Activated T-helper 2 cell treated with anti-CD3 and anti-CD28 coated beads, Interferon-gamma antibody, Interleukin-2, Interleukin-4, amounts not matched to agents 10 μg/mL and 5 μg/mL and 100 μg/mL, durations not matched to agents 14 hours and 24 hours and 36 hours (primary cell): ENCODE measurements at regions not wholly inside any gene's neighbourhood (a gene's known extent, or its start where the extent isn't known, plus 50 kb on each side); places are given as distances from the start of the nearest gene placed in this dataset.

Experiments
- DNase-seq: peaks from one replicate; pipeline ENCODE4 v3.0.0; 2021; ENCODE audit warnings: low spot score
- H3K27ac Mint-ChIP-seq: one replicate; pipeline ENCODE4 v1.8.0; 2021; ENCODE audit warnings: mixed read lengths
- H3K27me3 Mint-ChIP-seq: one replicate; pipeline ENCODE4 v1.8.0; 2021; ENCODE audit warnings: low read depth, mixed read lengths
- H3K36me3 Mint-ChIP-seq: one replicate; pipeline ENCODE4 v1.8.0; 2021; ENCODE audit warnings: low read depth, mixed read lengths
- H3K4me1 Mint-ChIP-seq: one replicate; pipeline ENCODE4 v1.8.0; 2021; ENCODE audit warnings: low read depth, mixed read lengths
- H3K4me3 Mint-ChIP-seq: one replicate; pipeline ENCODE4 v1.8.0; 2021; ENCODE audit warnings: low read depth, mild to moderate bottlenecking, moderate library complexity, mixed read lengths
- H3K9me3 Mint-ChIP-seq: one replicate; pipeline ENCODE4 v1.8.0; 2021; ENCODE audit warnings: mixed read lengths
- intact Hi-C: fragments of 100-400 bp; cut with micrococcal nuclease; formaldehyde crosslinking; loops from one replicate; pipeline ENCODE4 v1.15.1; 2023

DNA sequence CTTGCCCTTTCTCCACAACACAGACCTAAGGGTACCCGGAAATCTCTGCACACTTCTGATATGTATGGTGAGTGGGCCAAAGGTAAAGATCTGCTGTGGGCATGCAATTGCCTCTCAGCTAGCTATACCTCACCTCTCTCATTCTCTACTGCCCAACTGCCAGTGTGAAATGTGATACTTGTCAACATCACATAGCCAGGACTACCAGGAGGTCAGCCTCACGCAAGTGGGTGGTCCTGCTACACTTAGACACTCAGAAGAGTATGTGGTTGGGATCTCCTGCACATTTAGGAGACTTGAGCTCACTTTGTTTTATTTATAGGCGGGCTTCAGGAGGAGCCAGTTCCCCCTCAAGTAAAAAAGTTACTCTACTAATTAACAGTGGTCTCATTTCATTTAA lies 88.0 kb upstream of the MAN2A1 start:
- Mint-ChIP-seq H3K27me3 (no peaks in the 10 kb centered on the region), H3K4me1 (no peaks in the 10 kb centered on the region), H3K36me3 (no peaks in the 10 kb centered on the region), H3K27ac (no peak overlapping the region), H3K4me3 (no peak overlapping the region), H3K9me3 (no peaks in the 10 kb centered on the region)
- no peak for DNase-seq
- intact Hi-C loops, result no loop called here

DNA sequence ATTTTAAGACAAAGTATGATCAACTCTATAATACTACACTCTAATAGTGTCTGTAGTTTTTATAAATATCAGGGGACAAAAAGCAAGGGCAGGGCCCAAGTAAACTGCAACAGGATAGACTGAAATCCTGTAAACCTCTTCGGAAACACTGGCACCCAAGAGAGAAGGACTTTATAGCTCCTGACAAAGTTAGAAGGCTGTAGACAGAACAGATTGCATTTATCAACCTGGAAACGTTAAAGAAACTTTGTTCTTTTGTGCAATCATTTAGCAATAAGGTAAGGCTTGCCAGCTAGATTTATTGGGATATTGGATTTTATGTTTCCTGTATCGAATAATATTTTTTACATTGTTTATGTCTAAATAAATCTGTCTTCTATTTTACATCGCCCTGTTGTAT lies 91.8 kb upstream of the MAN2A1 start:
- DNase-seq, result no peak
- Mint-ChIP-seq H3K4me3 (no peak overlapping the region), H3K27ac (no peak overlapping the region), H3K36me3 (no peaks in the 10 kb centered on the region), H3K9me3 (no peaks in the 10 kb centered on the region), H3K4me1 (no peaks in the 10 kb centered on the region), H3K27me3 (no peaks in the 10 kb centered on the region)
- intact Hi-C loops, result no loop called here

DNA sequence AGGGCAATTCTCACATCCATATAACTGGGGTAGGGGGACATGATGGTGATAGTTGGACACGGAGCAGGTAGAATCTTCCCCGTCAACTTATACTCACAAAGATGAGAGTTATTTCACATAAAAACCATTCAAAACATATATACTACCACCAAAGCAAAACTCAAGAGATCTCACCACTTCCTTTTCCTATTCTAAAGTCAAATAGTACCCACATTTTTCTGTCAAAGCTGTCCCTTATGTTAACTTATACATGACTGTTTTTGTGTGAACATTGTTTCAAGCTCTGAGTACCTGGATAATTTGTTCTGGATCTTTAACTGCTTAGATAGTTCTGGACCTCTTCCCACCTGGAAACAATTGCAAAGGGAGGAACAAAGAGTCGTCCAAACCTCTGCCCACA lies 95.5 kb upstream of the MAN2A1 start:
- intact Hi-C loops, result no loop called here
- H3K4me1 Mint-ChIP-seq, result no peaks in the 10 kb centered on the region
- no peak for DNase-seq
- H3K9me3 Mint-ChIP-seq, result no peaks in the 10 kb centered on the region
- no peaks in the 10 kb centered on the region for H3K36me3 Mint-ChIP-seq
- H3K27ac Mint-ChIP-seq, result no peak overlapping the region
- H3K4me3 Mint-ChIP-seq, result no peak overlapping the region
- H3K27me3 Mint-ChIP-seq, result no peaks in the 10 kb centered on the region

DNA sequence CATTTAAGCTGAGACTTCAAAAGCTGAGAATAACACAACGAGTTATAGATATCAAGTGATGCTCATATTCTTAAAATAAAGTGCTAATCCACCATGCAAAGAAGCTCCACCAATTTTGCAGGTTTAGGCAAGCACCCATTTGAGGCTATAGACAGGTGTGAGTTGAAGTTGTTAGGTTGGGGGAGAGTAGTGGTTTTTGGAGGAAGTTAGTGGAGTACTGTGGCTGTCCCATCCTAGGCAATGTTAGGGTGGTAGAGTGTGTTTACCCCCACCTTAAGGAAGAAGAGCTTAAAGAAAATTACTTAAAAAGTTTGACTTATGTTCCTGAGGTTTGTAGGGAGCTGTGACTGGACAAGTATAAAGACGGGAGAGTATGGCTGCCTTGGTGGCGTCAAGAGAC lies 98.9 kb upstream of the MAN2A1 start:
- DNase-seq, result no peak
- Mint-ChIP-seq H3K36me3 (no peaks in the 10 kb centered on the region), H3K27me3 (no peaks in the 10 kb centered on the region), H3K4me3 (no peak overlapping the region), H3K27ac (no peak overlapping the region), H3K4me1 (no peaks in the 10 kb centered on the region), H3K9me3 (no peaks in the 10 kb centered on the region)
- intact Hi-C loops, result no loop called here

DNA sequence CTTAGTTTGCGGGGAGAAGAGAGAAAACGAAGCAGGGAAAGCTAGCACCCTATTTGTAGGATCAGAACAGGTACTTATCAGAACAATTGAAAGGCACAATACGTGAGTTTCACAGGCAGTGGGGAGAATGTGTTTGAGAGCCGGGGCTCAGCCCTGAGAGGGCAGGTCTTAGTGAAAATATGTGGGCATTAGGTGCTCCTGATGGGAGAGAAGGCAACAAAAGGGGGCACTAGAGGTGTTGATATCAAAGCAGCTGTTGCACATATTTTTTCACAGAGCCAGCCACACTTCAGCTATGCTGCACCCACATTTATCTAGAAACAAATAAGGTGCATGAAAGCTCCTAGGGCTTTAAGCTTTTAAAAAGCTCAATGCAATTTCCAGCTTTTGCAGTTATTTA lies 99.7 kb upstream of the MAN2A1 start:
- Mint-ChIP-seq H3K4me3 (no peak overlapping the region), H3K4me1 (no peaks in the 10 kb centered on the region), H3K27ac (no peak overlapping the region), H3K9me3 (no peaks in the 10 kb centered on the region), H3K36me3 (no peaks in the 10 kb centered on the region), H3K27me3 (peaks cover 2% of the 10 kb centered on the region)
- no peak for DNase-seq
- intact Hi-C loops, result no loop called here

DNA sequence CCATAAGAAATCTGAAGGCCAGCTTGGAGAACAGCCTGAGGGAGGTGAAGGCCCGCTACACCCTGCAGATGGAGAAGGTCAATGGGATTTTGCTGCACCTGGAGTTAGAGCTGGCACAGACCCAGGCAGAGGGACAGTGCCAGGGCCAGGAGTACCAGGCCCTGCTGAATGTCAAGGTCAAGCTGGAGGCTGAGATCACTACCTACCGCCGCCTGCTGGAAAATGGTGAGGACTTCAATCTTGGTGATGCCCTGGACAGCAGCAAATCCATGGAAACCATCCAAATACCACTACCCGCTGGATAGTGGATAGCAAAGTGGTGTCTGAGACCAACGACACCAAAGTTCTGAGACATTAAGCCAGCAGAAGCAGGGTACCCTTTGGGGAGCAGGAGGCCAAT lies 100.5 kb upstream of the MAN2A1 start:
- Mint-ChIP-seq H3K4me1 (no peaks in the 10 kb centered on the region), H3K9me3 (no peaks in the 10 kb centered on the region), H3K36me3 (no peaks in the 10 kb centered on the region), H3K27me3 (peaks cover 3% of the 10 kb centered on the region), H3K27ac (no peak overlapping the region), H3K4me3 (no peak overlapping the region)
- intact Hi-C loops, result no loop called here
- DNase-seq, result no peak

DNA sequence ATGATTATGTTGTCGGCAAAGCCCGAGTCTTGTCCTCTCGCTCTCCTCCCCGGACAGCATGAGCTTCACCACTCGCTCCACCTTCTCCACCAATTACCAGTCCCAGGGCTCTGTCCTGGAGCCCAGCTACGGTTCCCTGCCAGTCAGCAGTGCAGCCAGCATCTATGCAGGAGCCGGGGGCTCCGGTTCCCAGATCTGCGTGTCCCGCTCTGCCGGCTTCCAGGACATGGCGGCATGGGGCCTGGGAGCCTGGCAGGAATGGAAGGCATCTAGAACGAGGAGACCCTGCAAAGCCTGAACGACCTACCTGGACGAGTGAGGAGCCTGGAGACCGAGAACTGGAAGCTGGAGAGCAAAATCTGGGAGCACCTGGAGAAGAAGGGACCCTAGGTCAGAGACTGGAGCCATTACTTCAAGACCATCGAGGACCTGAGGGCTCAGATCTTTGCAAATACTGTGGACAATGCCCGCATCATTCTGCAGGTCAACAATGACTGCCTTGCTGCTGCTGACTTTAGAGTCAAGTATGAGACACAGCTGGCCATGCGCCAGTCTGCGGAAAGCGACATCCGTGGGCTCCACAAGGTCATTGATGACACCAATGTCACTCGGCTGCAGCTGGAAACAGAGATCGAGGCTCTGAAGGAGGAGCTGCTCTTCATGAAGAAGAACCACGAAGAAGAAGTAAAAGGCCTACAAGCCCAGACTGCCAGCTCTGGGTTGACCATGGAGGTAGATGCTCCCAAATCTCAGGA lies 101.3 kb upstream of the MAN2A1 start:
- intact Hi-C loops, result no loop called here
- no peak overlapping the region for H3K27ac Mint-ChIP-seq
- H3K27me3 Mint-ChIP-seq, result peaks cover 5% of the 10 kb centered on the region
- no peak for DNase-seq
- no peaks in the 10 kb centered on the region for H3K9me3 Mint-ChIP-seq
- no peaks in the 10 kb centered on the region for H3K4me1 Mint-ChIP-seq
- H3K36me3 Mint-ChIP-seq, result no peaks in the 10 kb centered on the region
- H3K4me3 Mint-ChIP-seq, result no peak overlapping the region

DNA sequence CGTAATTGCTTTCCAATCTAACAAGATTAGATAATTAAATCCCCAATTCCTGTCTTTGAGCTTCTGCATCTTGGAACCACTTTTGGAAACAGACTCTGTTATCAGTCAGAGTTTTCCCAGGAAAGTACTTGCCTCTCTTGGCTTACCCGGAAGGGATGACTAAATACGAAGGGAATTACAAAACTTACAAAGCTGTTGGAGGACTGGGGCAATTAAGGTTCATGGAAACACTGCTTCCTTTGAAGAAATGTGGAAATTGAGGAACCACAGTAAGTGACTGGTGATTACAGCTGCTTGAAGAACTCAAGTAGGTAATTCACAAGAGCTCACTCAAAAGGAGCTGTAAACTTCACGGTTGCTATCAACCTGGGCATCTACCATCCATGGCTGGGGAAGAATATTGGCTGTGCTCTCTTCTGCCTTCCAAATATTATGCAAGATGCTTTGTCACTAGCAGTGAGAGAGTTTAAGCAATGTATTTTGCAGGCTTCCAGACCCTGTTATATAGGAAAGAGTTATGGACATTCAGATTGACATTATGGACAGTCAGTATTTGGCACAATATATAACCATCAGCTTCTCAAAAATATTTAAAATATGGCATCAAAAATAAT lies 104.6 kb upstream of the MAN2A1 start:
- Mint-ChIP-seq H3K9me3 (no peaks in the 10 kb centered on the region), H3K27ac (no peak overlapping the region), H3K4me3 (no peak overlapping the region), H3K4me1 (no peaks in the 10 kb centered on the region), H3K27me3 (peaks cover 5% of the 10 kb centered on the region), H3K36me3 (no peaks in the 10 kb centered on the region)
- intact Hi-C loops, result no loop called here
- DNase-seq, result no peak

DNA sequence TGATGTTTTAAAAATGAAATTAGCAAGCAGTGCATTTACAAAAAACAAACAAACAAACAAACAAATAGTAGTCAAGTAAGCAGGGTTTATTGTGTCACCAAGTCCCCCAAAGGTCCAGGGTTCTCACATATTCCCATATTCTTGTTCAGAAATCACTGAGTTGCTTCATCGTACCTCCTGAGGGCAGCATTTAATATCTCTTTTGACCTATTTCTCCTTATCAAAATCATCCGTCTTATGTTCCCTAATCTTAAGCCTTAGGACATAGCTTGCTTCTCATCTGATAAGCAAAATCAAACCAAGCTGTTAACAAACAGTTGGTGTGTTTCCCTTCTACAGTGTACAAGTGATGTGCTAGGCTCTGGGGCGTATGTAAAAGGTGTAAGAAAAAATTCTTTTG lies 109.5 kb upstream of the MAN2A1 start:
- Mint-ChIP-seq H3K9me3 (no peaks in the 10 kb centered on the region), H3K27me3 (peaks cover 3% of the 10 kb centered on the region), H3K4me3 (no peak overlapping the region), H3K4me1 (no peaks in the 10 kb centered on the region), H3K36me3 (no peaks in the 10 kb centered on the region), H3K27ac (no peak overlapping the region)
- intact Hi-C loops, result no loop called here
- DNase-seq, result no peak

DNA sequence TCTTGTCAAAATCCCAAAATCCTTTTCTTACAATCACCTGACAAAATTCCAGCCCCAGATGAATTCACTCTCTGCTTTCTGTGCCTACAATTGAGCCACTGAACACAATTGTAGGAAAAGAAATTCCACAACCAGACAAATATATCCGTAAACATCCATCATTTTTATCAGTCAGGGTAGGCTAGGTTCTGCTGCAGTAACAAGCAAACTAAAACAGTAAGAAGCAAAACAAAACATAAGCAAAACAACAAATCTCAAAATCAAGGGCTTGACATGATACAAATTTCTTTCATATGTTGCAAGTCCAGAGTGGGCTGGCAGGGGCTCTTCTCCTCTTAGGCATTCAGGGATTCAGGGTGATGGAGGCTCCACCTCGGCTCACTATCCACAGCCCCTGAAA lies 114.2 kb upstream of the MAN2A1 start:
- Mint-ChIP-seq H3K27ac (no peak overlapping the region), H3K36me3 (no peaks in the 10 kb centered on the region), H3K4me3 (no peak overlapping the region), H3K4me1 (no peaks in the 10 kb centered on the region), H3K9me3 (no peaks in the 10 kb centered on the region), H3K27me3 (no peaks in the 10 kb centered on the region)
- intact Hi-C loops, result no loop called here
- no peak for DNase-seq

DNA sequence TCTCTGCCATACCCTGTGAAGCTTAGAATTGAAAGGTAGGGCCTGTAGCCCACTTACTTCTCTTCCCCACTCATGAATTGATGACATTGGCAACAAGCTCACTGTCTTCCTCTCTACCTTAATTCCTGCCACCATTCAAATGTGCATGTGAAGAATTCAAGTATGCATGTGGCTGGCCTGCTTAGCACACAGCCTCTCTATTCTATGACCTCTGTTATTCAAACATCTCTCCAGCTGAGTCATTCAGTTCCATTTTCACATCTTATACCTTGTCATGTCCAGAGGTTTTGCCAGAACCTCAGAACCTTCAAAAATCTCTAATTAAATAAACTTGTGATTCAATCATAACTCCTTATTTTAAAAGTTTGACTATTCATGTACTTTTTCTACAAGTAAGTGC lies 114.7 kb upstream of the MAN2A1 start:
- Mint-ChIP-seq H3K9me3 (no peaks in the 10 kb centered on the region), H3K27ac (no peak overlapping the region)
- intact Hi-C loops, result no loop called here

DNA sequence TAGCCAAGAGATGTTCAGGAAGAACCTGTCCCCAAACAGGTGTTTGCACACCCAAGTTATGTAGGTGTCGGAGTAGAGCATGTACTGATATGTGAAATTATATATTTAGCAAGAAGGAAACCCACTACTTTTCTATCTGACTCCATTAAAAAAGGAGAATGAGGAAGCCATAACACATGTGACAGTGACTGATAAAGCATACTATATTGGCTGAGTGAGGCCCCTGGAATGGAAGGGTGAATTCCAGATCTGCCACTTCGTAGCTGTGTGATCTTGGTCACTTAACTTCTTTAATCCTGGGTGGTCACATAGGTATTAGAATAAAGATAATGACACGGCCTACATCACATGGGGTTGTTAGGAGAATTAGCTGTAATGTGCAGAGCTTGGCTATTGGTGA lies 116.0 kb upstream of the MAN2A1 start:
- H3K9me3 Mint-ChIP-seq, result no peaks in the 10 kb centered on the region
- no peaks in the 10 kb centered on the region for H3K4me1 Mint-ChIP-seq
- intact Hi-C loops, result no loop called here
- H3K27ac Mint-ChIP-seq, result no peak overlapping the region
- no peak overlapping the region for H3K4me3 Mint-ChIP-seq
- no peak for DNase-seq
- no peaks in the 10 kb centered on the region for H3K36me3 Mint-ChIP-seq
- no peaks in the 10 kb centered on the region for H3K27me3 Mint-ChIP-seq

More for the DNA sequence above, 114.7 kb upstream of the MAN2A1 start:
- H3K4me1 Mint-ChIP-seq, result no peaks in the 10 kb centered on the region
- no peak for DNase-seq
- no peaks in the 10 kb centered on the region for H3K36me3 Mint-ChIP-seq
- H3K4me3 Mint-ChIP-seq, result no peak overlapping the region
- H3K27me3 Mint-ChIP-seq, result no peaks in the 10 kb centered on the region

DNA sequence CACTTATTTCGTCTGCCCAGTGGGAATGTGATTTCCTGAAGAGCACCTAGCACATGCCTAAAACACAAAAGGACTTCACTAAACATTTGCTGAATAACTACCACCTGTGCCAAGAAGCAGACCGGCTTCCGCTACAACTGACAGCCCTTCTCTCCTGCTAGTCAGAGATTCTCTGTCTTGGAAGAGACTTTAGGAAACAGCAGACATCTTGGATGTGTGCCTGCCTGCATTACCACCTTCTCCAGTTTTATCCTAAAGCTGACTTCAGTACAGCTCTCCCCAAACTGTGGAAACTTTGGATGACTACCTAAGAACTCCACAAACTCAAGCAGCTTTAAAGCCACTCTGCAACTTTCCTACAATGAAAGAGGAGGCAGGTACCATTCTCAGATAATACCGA lies 116.5 kb upstream of the MAN2A1 start:
- Mint-ChIP-seq H3K9me3 (no peaks in the 10 kb centered on the region), H3K27ac (no peak overlapping the region), H3K4me3 (no peak overlapping the region), H3K4me1 (no peaks in the 10 kb centered on the region), H3K36me3 (no peaks in the 10 kb centered on the region), H3K27me3 (no peaks in the 10 kb centered on the region)
- intact Hi-C loops, result no loop called here
- no peak for DNase-seq

DNA sequence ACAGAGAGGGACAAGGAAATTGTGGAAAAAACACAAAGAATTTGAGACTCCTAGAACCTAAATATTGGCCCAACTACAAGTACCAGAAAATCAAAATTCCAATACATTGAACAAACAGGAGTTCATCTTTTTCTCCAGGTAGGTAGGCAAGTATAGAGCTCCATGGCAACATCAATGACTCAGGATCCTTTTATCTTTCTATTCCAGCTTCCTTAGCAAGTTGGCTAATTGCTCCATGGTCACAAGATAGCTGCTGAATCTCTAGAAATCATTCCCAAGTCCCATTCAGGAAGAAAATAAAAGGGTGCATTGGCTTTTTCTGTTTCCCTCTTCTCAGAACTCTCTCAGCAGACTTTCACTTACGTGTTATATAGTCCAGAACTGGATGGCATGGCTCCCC lies 117.9 kb upstream of the MAN2A1 start:
- Mint-ChIP-seq H3K4me3 (no peak overlapping the region), H3K4me1 (no peaks in the 10 kb centered on the region), H3K27me3 (no peaks in the 10 kb centered on the region), H3K27ac (no peak overlapping the region), H3K9me3 (no peaks in the 10 kb centered on the region), H3K36me3 (no peaks in the 10 kb centered on the region)
- no peak for DNase-seq
- intact Hi-C loops, result no loop called here
